Naive thymus-derived CD4-positive, alpha-beta T cell (primary cell): ENCODE measurements at regions not wholly inside any gene's neighbourhood (a gene's known extent, or its start where the extent isn't known, plus 50 kb on each side); places are given as distances from the start of the nearest gene placed in this dataset.

Experiments
- ATAC-seq: fragments of 150-1000 bp; cut with Tn5 transposase; 2 replicates; pipeline ENCODE4 v1.10.0; 2021; ENCODE audit warnings: mild to moderate bottlenecking, moderate library complexity
- CTCF ChIA-PET: fragments of 350-600 bp; sonication (Branson Sonifier 250); formaldehyde crosslinking; loops from one replicate; lab custom pipeline; 2021; ENCODE audit warnings: antibody characterized with exemption; lab: Charles Lee
- POLR2A ChIA-PET: fragments of 350-600 bp; sonication (Branson Sonifier 250); formaldehyde crosslinking; loops from one replicate; lab custom pipeline; 2021; ENCODE audit warnings: antibody characterized with exemption, inconsistent platforms; lab: Charles Lee
- DNase-seq, 9 donors: peaks; one replicate each; pipeline versions ENCODE4 v3.0.0 to v3.0.0-alpha.2; 2020 to 2022; ENCODE audit warnings: mixed read lengths in 1 of 9
- H3K27ac ChIP-seq: one replicate; pipeline ENCODE4 v1.7.0; 2013; ENCODE audit warnings: mild to moderate bottlenecking, low read depth, low read length, moderate library complexity
- H3K27me3 ChIP-seq, 2 donors: one replicate each; pipeline ENCODE4 v1.7.0; 2013; ENCODE audit warnings: low read length in 2 of 2, mild to moderate bottlenecking in 2 of 2, moderate library complexity in 2 of 2; ENCODE audit not compliant: control insufficient read depth in 2 of 2, insufficient read depth in 2 of 2
- H3K36me3 ChIP-seq, 3 experiments: 1 replicate in 2 of 3; 2 replicates in 1 of 3; pipeline ENCODE4 v1.7.0; 2013; ENCODE audit warnings: low read length in 3 of 3, mild to moderate bottlenecking in 3 of 3, moderate library complexity in 1 of 3; ENCODE audit not compliant: insufficient read depth in 3 of 3, control insufficient read depth in 2 of 3
- H3K4me1 ChIP-seq, 2 donors: one replicate each; pipeline ENCODE4 v1.7.0; 2013; ENCODE audit warnings: low read length in 2 of 2, mild to moderate bottlenecking in 2 of 2, moderate library complexity in 1 of 2; ENCODE audit not compliant: control insufficient read depth in 2 of 2, insufficient read depth in 2 of 2
- H3K4me3 ChIP-seq: 2 replicates; pipeline ENCODE4 v1.7.0; 2013; ENCODE audit warnings: mild to moderate bottlenecking, low read length
- H3K9me3 ChIP-seq, 3 experiments: 1 replicate in 2 of 3; 2 replicates in 1 of 3; pipeline ENCODE4 v1.7.0; 2013; ENCODE audit warnings: low read length in 3 of 3; ENCODE audit not compliant: control insufficient read depth in 2 of 3
- H3K27ac Mint-ChIP-seq, 9 donors: one replicate each; pipeline ENCODE4 v1.8.0; 2020 to 2022; ENCODE audit warnings: mixed read lengths in 9 of 9, mild to moderate bottlenecking in 8 of 9, moderate library complexity in 5 of 9, inconsistent platforms in 2 of 9
- H3K27me3 Mint-ChIP-seq, 5 donors: one replicate each; pipeline ENCODE4 v1.8.0; 2021 to 2022; ENCODE audit warnings: mixed read lengths in 5 of 5, mild to moderate bottlenecking in 1 of 5
- H3K36me3 Mint-ChIP-seq, 5 donors: one replicate each; pipeline ENCODE4 v1.8.0; 2020 to 2022; ENCODE audit warnings: mixed read lengths in 5 of 5, mild to moderate bottlenecking in 3 of 5, inconsistent platforms in 1 of 5
- H3K4me1 Mint-ChIP-seq, 7 donors: one replicate each; pipeline ENCODE4 v1.8.0; 2020 to 2022; ENCODE audit warnings: mixed read lengths in 7 of 7, mild to moderate bottlenecking in 3 of 7, inconsistent platforms in 1 of 7
- H3K4me3 Mint-ChIP-seq, 10 donors: one replicate each; pipeline ENCODE4 v1.8.0; 2020 to 2022; ENCODE audit warnings: mild to moderate bottlenecking in 10 of 10, mixed read lengths in 10 of 10, moderate library complexity in 6 of 10, inconsistent platforms in 2 of 10
- H3K9me3 Mint-ChIP-seq, 11 donors: one replicate each; pipeline ENCODE4 v1.8.0; 2020 to 2022; ENCODE audit warnings: mixed read lengths in 11 of 11, mild to moderate bottlenecking in 4 of 11, inconsistent platforms in 1 of 11, moderate library complexity in 1 of 11
- intact Hi-C, 2 donors: fragments of 100-400 bp; cut with micrococcal nuclease; formaldehyde crosslinking; loops; one replicate each; pipeline ENCODE4 v1.15.1; 2023

- Histone ChIP-seq H3K9me3 (peaks cover 0 to 4% (median 0%) of the 10 kb centered on the region in 3 experiments), H3K27ac (no peak overlapping the region), H3K4me3 (no peak overlapping the region), H3K27me3 (no peaks in the 10 kb centered on the region), H3K36me3 (no peaks in the 10 kb centered on the region), H3K4me1 (no peaks in the 10 kb centered on the region)
- ATAC-seq (no peak), DNase-seq (no peak)
- no peak overlapping the region for H3K4me3 Mint-ChIP-seq
- H3K4me1 Mint-ChIP-seq, result no peaks in the 10 kb centered on the region
- CTCF ChIA-PET, result no interaction called here
- H3K36me3 Mint-ChIP-seq, result no peaks in the 10 kb centered on the region
- H3K9me3 Mint-ChIP-seq, result peaks cover 0 to 12% (median 4%) of the 10 kb centered on the region in 11 donors
- intact Hi-C loops, result no loop called here
- H3K27me3 Mint-ChIP-seq, result no peaks in the 10 kb centered on the region
- no peak overlapping the region for H3K27ac Mint-ChIP-seq
- POLR2A ChIA-PET, result no interaction called here
Measured at GRCh38 chr12:128012110-128012509, 254.9 kb upstream of the TMEM132C start.

GRCh38 chr12:128015276-128015675, 251.7 kb upstream of the TMEM132C start:
- ChIA-PET CTCF (no interaction called here), POLR2A (no interaction called here)
- no peak for ATAC-seq
- Mint-ChIP-seq H3K27me3 (no peaks in the 10 kb centered on the region), H3K4me1 (no peaks in the 10 kb centered on the region), H3K4me3 (no peak overlapping the region), H3K36me3 (no peaks in the 10 kb centered on the region), H3K9me3 (peaks cover 0 to 18% (median 6%) of the 10 kb centered on the region in 11 donors), H3K27ac (no peak overlapping the region)
- Histone ChIP-seq H3K4me1 (no peaks in the 10 kb centered on the region), H3K4me3 (no peak overlapping the region), H3K27me3 (no peaks in the 10 kb centered on the region), H3K9me3 (peaks cover 0 to 4% (median 0%) of the 10 kb centered on the region in 3 experiments), H3K27ac (no peak overlapping the region), H3K36me3 (no peaks in the 10 kb centered on the region)
- intact Hi-C loops, result no loop called here
- DNase-seq, result no peak

GRCh38 chr12:128018067-128018466, 248.9 kb upstream of the TMEM132C start:
- no peaks in the 10 kb centered on the region for H3K27me3 ChIP-seq
- ChIA-PET POLR2A (no interaction called here), CTCF (no interaction called here)
- intact Hi-C loops, result no loop called here
- H3K9me3 ChIP-seq, result peaks cover 0 to 4% (median 0%) of the 10 kb centered on the region in 3 experiments
- no peaks in the 10 kb centered on the region for H3K4me1 Mint-ChIP-seq
- H3K27ac ChIP-seq, result no peak overlapping the region
- H3K9me3 Mint-ChIP-seq, result peaks cover 0 to 18% (median 6%) of the 10 kb centered on the region in 11 donors
- no peak overlapping the region for H3K4me3 Mint-ChIP-seq
- ATAC-seq (no peak), DNase-seq (no peak)
- no peaks in the 10 kb centered on the region for H3K36me3 ChIP-seq
- H3K27me3 Mint-ChIP-seq, result no peaks in the 10 kb centered on the region
- H3K36me3 Mint-ChIP-seq, result no peaks in the 10 kb centered on the region
- no peak overlapping the region for H3K4me3 ChIP-seq
- no peaks in the 10 kb centered on the region for H3K4me1 ChIP-seq
- H3K27ac Mint-ChIP-seq, result no peak overlapping the region

- ATAC-seq (no peak), DNase-seq (no peak)
- peaks cover 2 to 15% (median 8%) of the 10 kb centered on the region in 11 donors for H3K9me3 Mint-ChIP-seq
- Histone ChIP-seq H3K4me3 (no peak overlapping the region), H3K36me3 (no peaks in the 10 kb centered on the region), H3K9me3 (no peaks in the 10 kb centered on the region), H3K27ac (no peak overlapping the region), H3K4me1 (no peaks in the 10 kb centered on the region), H3K27me3 (no peaks in the 10 kb centered on the region)
- ChIA-PET POLR2A (no interaction called here), CTCF (no interaction called here)
- no peaks in the 10 kb centered on the region for H3K36me3 Mint-ChIP-seq
- intact Hi-C loops, result no loop called here
- no peaks in the 10 kb centered on the region for H3K27me3 Mint-ChIP-seq
- no peak overlapping the region for H3K27ac Mint-ChIP-seq
- no peak overlapping the region for H3K4me3 Mint-ChIP-seq
- no peaks in the 10 kb centered on the region for H3K4me1 Mint-ChIP-seq
Measured at GRCh38 chr12:128019996-128020544, 246.9 kb upstream of the TMEM132C start.

- H3K27me3 ChIP-seq, result no peaks in the 10 kb centered on the region
- Mint-ChIP-seq H3K36me3 (no peaks in the 10 kb centered on the region), H3K4me1 (no peaks in the 10 kb centered on the region), H3K27ac (no peak overlapping the region), H3K27me3 (no peaks in the 10 kb centered on the region), H3K4me3 (no peak overlapping the region), H3K9me3 (peaks cover 2 to 18% (median 9%) of the 10 kb centered on the region in 11 donors)
- no peak for ATAC-seq
- H3K4me1 ChIP-seq, result no peaks in the 10 kb centered on the region
- DNase-seq, result no peak
- no peaks in the 10 kb centered on the region for H3K9me3 ChIP-seq
- H3K36me3 ChIP-seq, result no peaks in the 10 kb centered on the region
- no peak overlapping the region for H3K4me3 ChIP-seq
- CTCF ChIA-PET, result no interaction called here
- intact Hi-C loops, result no loop called here
- no peak overlapping the region for H3K27ac ChIP-seq
- POLR2A ChIA-PET, result no interaction called here
Measured at GRCh38 chr12:128021561-128021960, 245.4 kb upstream of the TMEM132C start.

GRCh38 chr12:128025589-128026245, 241.3 kb upstream of the TMEM132C start:
- Mint-ChIP-seq H3K9me3 (peaks cover 1 to 18% (median 5%) of the 10 kb centered on the region in 11 donors), H3K4me1 (no peaks in the 10 kb centered on the region), H3K27ac (no peak overlapping the region), H3K4me3 (no peak overlapping the region), H3K27me3 (no peaks in the 10 kb centered on the region), H3K36me3 (no peaks in the 10 kb centered on the region)
- Histone ChIP-seq H3K4me1 (no peaks in the 10 kb centered on the region), H3K27me3 (no peaks in the 10 kb centered on the region), H3K4me3 (no peak overlapping the region), H3K9me3 (no peaks in the 10 kb centered on the region), H3K36me3 (no peaks in the 10 kb centered on the region), H3K27ac (no peak overlapping the region)
- no peak for DNase-seq
- ChIA-PET CTCF (no interaction called here), POLR2A (no interaction called here)
- no peak for ATAC-seq
- intact Hi-C loops, result no loop called here
